HG02885 (cell line): ENCODE measurements at regions not wholly inside any gene's neighbourhood (a gene's known extent, or its start where the extent isn't known, plus 50 kb on each side); places are given as distances from the start of the nearest gene placed in this dataset.

ENCODE experiments used
- ATAC-seq: cut with Tn5 transposase; IDR thresholded peaks from one replicate; pipeline ENCODE4 v1.9.1; 2021; ENCODE audit warnings: mild to moderate bottlenecking; ENCODE audit not compliant: unreplicated experiment, poor library complexity

DNA sequence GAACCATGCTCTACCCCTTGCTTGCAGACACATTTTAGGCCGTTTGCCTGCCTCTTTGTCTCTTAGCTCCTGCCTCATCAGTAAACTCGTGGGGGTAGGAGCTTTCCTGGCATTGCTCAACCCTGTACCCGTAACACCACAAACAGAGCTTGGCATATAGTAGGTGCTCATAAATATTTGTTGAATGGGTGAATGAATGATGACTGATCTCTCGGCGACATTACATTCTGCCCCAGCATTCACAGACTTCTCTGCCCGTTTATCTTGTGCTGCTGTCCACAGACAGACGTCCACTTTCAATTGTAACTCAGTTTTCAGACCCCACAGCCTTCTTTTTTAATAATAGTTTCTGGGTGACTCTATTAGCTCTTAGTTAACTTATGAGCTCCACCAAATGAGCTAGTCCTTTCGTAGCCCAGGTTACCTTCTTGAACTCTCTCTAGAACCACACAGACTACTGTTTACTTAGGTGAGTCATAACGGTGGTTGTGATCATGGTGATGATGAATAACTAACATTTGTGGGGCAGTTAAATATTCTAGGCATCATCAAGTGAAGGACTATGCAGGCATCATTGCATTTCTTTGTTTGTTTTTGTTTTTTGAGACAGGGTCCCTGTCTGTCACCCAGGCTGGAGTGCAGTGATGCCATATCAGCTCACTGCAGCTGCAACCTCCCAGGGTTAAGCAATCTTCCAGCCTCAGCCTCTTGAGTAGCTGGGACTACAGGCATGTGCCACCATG, 188.4 kb downstream of the ADAMTS15 start:
- ATAC-seq = peak; percentile 78

DNA sequence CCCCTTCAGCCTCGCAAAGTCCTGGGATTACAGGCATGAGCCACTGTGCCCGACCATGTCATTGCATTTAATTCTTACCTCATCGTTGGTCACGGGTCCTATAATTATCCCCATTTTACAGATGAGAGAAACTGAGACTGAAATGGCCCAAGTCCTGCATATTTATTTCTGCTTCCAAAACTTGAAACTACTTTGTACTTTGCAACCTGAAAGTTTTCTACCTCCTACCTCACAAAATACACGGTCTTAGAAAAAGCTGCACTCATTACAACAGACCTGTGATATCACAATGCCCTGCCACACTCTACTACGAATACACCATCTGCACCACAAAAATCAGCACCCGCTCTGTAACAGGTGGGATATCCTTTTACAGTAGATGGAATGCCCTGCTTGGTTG, 189.1 kb downstream of the ADAMTS15 start:
- no peak for ATAC-seq

DNA sequence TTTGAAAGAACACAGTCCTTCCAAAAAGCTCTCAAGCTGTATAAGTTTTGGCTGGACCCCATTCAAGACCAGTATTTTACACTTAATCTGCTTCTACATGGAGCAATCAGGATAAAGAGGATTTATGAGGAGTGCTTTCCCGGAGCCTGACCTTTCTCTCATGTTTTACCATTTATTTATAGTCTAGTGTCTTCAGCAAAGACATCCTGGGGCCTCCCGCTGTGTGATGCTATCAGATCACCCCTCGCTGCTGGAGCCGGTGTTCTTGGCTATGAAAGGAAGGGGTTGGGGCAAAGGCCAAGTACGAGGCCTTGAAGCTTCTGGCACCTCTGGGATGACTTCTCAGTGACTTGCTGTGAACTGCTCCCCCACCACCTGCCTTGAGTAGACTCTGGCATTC, 189.6 kb downstream of the ADAMTS15 start:
- ATAC-seq = no peak

DNA sequence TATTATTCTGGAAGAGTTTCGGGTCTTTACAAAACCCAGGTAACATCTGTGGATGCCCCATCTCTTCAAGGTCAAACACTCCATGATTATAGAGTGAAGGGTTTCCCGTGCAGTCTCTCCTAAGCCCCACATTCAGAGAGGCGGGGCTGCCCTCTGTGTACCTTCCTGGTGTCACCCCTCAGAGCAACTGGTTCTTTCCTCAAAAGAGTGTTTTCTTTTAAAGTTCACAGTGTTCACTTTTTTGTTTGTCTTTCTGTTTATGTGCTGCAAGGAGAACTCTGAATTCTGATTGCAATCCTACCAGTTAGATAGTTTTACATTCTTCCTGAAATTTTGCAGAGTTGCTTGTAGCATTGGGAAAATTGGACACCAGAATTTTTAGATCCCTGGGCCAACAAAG, 190.2 kb downstream of the ADAMTS15 start:
- ATAC-seq = no peak

DNA sequence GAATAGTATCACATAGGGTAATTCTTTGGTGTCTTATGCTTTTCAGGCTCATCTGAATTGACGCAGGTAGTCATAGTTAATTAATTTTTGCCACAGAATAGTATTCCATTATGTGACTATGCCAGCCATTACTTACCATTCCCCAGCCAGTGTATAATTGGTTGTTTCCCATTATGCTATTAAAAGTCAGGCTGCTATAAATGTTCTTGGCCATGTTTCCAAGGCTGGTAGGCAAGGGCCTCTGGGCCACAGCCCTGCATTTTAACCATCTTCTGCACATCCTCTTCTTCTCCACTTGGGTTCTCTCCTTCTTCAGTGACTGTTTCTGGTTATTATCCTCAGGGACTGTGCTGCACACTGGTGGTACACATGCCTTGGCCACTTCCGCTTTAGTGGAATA, 190.9 kb downstream of the ADAMTS15 start:
- no peak for ATAC-seq

DNA sequence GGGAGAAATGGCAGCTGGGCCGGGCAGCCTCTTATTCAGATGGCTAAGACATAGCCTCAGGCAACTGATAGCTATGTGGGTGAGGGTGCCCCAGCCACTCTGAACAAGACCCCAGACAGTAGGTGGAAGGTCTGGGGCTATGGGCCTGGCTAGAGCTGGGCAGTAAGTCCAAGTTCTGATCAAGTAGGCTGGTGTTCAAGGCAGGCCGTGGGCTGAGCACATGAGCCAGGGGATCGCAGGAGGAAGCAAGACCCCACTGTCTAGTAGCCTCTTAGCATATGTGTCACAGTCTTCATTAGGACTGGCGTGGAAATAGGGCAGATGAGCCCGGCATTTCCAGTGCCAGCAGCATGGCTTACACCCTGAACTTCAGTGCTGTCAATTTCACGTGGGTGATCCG, 192.1 kb downstream of the ADAMTS15 start:
- no peak for ATAC-seq

DNA sequence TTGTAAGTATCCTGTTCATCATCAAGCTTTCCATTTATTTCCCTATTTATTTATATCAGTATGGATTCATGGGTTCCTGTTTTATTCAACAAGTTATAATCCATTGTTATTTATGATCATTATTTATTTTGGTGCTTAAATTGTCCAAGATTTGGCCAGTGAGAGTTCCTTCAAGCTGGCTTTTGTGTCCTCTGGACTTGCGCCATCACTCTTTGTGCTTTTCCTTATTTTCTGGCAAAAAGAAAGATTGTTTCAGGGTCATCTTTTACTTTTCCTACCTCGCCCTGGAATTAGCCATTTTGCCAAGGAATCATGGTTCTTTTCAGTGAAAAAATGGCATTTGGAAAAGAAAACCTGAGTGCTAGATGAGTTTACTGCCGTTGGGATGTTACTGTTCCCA, 193.4 kb downstream of the ADAMTS15 start:
- no peak for ATAC-seq

DNA sequence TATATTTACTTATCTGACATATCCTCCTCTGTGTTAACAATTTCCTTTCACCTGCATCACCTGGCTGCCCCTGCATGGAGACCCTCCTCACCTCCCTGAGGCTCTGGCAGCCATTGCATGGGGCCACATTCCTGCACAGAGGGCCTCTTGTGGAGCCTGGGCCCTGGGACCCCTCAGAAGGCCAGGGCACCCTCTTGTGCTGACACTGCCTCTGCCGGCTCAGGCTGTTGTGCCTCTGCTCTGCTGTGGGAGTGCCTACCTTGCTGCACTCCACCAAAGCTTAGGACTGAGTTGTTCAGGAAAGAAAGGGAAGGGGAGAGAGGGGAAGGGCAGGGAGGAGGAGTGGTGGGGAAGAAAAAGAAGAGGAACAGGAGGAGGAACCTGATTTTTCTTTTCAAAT, 194.5 kb downstream of the ADAMTS15 start:
- no peak for ATAC-seq

DNA sequence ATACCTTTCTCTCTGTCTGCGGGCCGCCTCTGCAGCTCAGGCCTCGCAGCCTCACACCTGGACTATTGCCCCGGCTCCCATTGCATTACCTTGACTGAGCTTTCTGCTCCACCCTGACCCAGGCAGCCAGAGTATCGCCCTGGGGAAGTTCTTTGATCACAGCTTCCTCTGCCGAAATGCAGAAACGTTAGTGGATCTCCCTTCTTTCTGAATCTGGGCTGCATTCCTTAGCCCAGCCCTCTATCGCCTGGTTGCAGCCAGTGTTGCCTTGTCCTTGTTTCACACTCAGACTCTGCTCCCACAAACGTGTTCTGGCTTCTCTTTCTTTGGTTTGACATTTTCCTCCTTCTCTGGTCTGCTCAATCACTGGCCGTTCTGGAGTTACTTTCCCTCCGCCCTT, 195.7 kb downstream of the ADAMTS15 start:
- ATAC-seq = no peak

DNA sequence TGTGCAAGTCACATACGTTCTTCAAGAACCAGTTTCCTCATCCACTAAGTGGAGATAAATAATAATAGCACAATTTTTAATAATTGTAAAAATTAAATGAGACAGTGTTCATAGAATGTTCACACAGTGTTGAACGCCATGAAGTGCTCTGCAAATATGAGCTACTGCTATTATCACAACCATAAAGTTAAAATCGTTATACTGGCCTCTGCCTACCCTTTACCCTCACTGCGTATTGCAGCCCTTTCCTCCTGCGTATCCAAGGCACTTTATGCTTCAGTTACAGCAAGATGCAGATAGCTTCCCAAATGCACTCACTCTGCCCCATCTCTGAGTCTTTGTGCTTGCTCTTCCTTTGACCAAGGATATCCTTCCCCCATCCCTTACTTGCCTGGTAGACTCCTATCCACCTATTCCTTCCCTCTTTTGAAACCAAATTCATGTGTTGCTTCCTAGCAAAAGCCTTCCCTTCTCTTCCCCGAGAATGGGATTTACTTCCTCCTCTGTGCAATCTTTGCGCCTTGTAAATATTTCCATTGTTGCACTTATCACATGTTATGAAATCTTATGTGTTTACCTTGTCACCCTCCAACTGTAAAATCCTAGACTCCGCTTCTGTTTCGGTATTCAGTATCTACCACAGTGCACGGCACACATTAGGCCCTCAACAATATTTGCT, 196.9 kb downstream of the ADAMTS15 start:
- no peak for ATAC-seq

DNA sequence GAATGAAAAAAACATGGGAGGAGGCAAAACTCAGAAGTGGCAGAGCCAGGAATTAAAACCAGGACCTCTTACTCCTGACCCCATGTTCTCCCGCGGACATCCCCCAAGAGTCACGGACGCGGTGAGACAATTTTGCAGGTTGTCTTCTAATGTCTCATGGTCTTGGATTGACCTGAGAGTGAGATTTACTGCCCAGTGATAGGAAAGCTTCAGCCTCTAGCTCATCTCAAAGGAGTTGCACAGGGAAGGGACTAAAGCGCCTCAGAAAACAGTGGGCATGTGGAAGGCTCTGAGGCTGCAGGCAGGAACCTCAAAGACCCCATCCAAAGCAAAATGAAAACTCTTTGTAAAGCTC, 197.4 kb downstream of the ADAMTS15 start:
- no peak for ATAC-seq

DNA sequence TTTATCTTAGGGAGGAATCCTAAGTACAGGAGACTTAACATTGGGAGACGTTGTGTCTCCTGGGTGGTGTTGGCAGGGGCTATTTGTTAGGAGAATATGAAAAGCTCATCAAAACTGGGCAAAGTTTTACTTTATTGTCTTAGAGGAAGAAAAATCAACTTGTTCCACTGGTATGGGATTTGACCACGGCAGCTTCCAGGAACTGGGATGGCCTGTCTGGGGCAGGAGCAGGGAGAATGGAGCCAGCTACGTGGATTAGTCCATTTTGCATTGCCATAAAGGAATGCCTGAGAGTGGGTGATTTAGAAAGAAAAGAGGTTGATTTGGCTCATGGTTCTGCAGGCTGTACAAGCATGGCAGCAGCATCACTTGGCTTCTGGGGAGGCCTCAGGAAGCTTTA, 198.4 kb downstream of the ADAMTS15 start:
- no peak for ATAC-seq

DNA sequence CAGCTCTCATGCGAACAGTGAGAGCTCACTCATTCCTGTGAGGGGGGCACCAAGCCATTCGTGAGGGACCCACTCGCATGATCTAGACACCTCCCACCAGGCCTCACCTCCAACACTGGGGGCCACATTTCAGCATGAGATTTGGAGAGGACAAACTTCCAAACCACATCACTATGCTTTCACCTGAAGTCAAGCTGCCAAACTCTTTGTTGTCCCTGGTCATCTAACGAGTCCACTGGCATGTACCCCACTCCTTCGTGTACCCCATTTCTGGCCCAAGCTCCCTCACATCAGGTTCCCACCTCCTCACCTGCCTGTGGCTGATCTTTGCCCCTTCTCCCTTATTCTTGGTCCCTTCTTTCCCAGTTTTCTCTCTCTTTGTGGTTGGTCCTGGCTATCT, 198.9 kb downstream of the ADAMTS15 start:
- ATAC-seq = no peak

DNA sequence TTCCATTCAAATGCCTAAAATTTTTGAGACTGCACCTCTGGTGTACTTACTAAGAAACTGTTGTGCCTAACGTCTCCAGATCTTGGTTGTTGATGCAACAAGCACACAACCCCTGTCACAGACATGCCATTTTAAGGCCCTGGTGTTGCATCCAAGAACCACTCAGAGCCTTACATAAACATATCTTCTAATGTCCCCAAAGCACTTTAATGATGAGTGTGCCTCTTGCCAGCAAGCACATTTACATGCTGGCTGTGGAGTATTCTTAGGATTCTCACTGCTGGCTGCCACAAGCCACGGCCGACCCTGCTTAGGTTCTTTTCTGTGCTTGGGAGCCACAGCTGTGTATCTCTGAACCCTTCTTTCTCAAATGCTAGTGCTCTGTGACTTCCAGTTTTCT, 201.4 kb downstream of the ADAMTS15 start:
- no peak for ATAC-seq

DNA sequence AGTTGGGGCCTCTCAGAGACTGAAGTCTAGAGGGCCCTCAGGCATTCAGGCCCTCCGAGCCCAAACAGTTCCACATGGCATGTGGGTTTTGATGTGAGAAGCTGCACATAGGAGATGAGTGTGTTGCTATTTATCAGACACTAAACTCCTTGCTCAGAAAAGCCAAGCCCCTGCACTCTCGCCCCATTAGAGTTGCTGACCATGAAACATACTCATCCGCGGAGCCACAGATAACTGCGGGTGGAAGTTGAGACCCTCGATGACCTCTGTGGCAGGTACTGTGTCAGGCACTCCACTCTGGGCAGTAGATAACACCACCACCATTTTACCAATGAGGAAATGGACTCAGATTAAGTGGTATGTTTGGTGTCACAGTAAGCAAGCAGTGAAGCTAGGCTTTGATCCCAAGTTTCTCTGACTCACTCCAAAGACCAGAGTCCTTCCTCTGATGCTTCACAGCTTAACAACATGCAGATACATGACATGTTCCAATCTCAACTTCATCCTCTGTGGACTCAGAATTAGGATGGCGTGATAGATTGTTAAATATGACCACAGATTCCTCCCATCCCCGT, 202.1 kb downstream of the ADAMTS15 start:
- no peak for ATAC-seq

DNA sequence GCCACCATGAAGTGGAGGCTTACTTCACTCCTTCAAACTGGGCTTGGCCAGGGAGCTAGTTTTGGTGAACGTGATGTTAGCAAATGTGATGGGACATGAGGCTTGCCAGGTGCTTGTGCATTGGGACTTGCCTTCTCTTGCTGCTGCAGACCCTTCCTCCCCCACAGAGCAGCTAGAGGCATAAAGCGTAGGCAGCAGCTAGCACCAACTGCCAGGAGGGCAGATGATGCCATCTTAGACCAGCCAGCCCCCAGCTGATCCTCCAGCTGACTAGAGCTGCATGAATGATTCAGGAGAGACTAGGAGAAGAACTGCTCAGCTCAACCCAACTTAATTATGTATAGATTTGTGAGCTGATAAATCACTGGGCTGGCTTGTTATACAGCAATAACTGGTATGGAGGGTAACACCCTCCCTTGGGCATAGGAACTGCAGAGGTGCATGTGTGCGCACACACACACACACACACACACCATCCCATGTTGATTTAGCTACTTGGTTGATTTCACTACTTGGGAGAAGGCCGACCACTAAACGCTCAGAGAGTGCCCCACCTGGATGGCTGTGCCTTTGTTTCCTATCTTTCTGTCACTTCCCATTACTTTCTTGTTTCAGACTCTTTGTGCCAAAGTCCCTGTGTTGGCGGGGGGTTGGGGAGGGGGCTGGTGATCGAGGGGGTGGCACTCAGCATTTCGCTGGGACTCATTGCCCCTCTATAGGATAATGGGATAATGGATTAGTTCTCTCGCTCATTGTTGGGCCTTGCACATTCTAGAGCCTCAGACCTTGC, 202.8 kb downstream of the ADAMTS15 start:
- no peak for ATAC-seq

DNA sequence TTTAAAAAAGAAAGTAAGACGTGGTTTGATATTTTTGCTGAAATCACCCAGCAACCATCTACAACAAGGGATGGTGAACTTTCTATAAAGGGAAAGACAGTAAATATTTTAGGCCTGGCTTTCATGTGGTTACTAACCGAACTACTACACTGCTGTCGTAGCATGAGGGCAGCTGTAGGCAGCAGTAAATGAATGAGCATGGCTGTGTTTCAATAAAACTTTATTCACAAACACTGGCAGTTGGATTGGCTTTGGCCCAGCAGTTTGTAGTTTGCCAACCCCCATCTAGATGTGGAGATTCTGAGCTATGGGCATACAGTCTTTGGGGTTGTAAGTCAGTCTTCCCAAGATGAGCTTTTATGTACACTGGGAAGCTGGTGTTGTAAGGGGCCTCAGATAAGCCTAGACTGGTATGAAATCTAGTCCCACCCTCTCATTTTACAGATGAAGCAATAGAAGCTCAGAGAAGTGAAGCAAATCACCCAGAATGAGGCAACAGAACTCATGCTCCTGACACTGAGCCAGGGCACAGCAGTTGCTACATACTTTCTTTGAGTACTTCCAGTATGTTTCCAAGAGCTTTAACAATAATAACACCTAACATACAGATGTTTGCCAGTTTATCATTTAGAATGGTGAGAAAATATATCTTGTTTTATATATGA, 204.4 kb downstream of the ADAMTS15 start:
- no peak for ATAC-seq

DNA sequence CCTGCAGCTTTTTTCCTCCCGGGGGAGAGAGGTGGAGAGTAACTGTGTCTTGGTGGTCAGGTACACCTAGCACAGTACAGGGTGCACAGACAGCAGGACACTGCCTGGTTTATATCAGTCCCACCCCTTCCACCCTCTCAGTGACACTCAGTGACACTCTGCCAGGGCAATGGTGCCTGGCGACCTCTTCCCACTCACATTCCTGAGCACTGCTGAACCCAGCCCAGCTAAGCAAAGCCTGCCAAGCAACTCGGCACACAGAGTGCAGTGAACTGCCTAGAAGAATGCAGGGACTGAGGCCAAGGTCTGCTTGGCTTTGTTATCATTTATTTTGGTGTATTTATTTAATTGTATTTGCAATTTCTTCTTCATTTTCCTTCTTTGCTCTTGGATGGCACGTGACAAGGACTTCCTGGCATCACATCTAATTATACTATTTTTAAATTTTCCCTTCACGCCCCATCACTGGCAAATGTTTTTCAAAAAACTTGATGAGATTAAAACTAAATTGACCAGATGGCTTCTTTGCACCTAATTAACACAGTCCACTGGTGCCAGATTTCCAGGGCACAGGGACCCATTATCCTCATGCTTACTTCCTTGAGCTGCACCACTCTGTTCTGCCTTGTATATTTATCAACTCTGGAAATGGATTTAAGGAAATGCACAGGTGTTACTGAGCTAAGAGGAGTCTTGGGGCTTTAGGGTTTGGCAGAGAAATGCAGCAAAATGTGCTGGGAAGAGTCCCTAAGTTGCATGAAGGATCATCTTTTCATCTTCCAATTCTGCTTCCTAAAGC, 205.6 kb downstream of the ADAMTS15 start:
- ATAC-seq = no peak

DNA sequence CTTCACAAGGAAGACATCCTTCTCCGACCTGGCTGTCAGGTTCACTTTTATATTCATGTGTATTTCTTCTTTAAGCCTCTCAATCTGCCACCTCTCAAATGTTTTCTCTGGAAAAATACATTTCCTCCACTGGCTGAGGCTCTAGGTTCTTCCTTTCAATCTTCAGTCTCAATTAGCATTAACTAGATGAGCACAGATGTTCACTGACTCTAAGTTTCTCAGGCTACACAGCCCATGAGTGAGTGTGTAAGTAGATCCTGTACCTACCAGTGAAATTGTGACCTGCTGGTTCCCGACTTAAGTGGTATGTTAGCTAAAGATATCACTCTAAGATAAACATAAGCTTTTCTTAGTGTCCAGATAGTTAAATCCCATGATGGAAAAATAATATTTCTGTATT, 206.9 kb downstream of the ADAMTS15 start:
- no peak for ATAC-seq

DNA sequence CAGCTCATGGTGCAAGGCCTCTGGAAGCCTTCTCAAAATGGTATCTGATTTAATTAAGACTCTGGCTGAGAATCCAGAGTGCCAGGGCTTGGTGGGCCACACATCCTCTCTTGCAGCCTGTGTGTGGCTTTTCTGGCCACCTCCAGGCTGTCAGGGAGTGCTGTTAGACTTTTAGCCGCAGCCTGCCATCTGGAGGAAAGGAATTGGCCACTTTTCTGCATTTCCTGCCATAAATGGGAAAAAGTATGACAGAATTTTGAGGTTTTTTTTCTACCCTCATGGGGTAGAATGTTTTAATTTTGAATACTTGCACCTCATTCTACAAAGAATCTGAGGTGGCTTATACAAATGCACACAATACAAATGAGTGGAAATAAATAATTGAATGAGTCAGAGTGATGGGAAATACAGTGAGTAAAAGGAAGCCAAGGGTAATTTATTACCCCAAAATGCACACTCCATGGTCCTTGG, 218.4 kb downstream of the ADAMTS15 start:
- no peak for ATAC-seq
